ENCODE measurements at regions not wholly inside any gene's neighbourhood (a gene's known extent, or its start where the extent isn't known, plus 50 kb on each side); places are given as distances from the start of the nearest gene placed in this dataset.

DNA sequence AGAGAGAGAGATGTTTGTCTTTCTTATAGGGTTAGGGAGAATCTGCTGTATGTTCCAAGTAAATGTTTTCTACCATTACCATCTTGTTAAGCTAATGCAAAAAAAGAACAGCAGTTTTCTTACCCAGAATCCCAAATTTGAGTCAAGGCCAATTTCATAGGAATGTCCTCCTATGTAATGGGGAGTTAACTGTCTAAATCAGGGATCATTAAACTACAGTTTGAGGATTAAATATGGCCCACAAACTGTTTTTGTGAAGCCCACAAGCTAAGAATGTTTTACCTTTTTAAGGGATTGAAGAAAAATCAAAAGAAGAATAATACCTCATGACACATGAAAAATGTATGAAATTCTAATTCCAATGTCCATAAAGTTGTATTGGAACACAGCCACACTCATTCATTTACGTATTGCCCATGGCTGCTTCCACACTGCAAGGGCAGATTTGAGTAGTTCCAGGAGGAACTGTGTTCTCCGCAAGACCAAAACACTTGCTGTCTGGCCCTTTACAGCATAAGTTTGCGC is 113.2 kb upstream of the SPRY1 start:
- no peak for DNase-seq

DNA sequence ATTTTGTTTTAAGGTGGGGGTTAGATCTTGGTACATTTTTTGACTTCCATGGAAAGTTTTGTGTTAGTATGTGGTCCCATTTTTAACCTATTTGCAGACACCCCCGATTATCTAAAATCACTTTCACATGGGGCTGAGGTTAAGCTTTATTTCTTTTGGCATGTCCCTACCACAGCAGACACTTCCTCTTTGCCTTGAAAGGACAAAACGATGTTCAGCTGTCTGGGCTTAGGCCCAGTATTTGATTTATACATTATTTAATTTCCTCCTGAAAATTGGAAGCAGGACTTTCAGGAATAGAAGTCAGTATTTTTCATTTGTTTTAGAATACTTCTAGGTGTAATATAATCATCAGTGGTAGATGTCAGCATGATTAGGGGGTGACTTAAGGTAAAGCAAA is 112.4 kb upstream of the SPRY1 start:
- DNase-seq, result peak; percentile 48

DNA sequence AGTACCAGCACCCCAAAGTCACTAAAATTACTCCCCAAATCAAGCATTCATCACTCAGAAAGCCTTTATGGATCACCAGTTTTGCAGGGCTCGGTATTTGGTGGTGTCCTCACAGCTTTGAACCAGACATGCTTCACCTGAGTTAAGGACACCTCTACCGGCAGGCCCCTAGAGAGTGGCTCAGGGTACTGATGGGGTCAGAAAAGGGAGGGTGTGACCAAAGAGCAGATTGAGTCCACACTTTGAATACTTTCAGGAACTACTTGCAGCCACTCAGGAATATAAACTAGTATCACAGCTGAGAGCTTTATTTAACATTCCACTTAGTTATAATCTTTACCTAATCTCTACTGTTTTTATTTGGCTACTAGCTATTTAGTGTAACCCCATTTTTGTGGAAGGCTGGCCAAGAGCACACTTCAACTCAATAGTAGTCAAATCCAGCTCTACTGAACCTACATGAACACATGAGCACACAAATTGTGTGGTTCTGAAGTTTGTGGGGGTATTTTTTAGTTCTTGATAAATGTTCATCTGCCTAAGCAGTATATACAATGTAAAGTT is 109.6 kb upstream of the SPRY1 start:
- no peak for DNase-seq

DNA sequence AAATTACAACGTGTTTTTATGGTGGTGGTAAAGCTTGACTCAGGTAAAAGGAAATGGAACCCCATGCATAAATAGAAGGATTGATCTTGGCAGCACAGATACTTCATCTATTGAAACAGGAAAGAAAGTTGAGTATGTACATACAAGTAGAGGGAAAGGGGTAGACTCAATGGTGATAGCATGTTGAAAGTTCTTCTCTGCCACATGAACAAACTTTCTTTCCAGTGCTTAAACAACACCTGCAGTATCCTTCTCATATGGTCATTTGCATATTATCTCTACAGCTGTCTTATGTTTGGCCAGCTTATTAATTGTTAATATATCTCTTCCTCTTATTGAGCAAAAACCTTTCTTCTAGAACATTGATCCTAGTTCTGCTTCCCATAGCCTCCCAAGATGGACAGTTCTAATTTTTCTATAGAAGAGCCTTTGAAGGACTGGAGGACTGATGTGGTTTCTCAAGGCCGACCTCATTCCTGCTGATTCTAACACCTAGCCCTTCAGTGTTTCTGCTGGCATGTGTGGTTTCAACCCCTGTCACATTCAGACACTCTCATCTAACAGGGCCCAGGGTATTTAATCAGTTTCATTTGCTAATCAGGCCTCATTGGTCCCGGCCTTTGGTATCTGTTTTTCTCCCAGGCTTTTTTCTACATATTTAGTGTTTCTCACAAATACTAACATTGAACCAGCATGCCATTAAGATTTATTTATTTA is 108.1 kb upstream of the SPRY1 start:
- no peak for DNase-seq

DNA sequence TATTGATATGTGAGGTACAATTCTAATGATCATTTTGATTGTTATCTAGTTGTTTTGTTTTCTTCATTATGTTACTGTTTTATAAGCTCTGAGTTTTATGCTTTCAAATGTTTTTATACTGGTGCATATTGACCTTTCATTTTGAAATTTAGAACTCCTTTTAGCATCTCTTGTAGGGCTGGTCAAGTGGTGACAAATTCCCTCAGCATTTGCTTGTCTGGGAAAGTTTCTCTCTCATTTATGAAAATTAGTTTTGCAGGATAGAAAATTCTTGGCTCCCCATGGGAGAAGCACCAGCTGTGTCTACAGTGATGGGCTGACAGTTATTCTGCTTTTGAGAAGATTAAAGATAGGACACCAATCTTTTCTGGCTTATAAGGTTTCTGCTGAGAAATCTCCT is 105.3 kb upstream of the SPRY1 start:
- no peak for DNase-seq

DNA sequence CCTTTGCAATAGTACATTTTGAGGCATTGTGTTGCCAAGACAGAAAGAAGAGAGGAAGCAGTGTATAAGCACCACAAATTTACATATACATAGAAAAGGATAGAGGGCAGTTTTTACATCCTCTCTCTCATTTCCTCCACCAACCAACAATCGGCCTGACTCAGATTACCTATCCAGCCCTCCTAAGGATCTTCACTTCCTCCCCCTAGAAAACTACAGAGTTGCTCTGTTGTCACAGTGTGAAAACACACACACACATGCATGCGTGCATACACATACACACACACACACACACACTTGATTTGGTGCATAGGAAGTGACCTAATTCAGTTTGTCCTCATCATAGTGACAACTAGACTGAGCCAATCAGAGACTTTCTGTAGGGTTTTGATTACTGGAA is 98.8 kb upstream of the SPRY1 start:
- no peak for DNase-seq

DNA sequence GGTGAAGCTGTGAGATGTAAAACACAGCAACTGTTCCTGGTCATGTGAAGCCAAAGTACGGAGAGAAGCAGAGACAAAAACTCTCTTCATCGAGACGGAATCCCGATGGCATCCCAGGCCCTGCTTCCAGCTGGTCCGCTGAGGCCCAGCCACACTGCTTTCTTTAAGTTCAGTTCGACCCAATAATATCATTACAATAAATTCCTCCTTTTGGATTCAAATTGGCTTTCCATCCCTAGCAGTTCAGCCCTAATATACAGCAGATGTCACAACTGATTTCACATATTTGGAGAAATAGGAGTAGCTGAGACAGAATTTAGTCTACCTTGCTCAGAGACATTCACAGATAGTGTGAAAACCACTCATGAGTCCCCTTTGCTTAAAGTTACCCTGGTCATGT is 98.3 kb upstream of the SPRY1 start:
- peak; percentile 40 for DNase-seq

DNA sequence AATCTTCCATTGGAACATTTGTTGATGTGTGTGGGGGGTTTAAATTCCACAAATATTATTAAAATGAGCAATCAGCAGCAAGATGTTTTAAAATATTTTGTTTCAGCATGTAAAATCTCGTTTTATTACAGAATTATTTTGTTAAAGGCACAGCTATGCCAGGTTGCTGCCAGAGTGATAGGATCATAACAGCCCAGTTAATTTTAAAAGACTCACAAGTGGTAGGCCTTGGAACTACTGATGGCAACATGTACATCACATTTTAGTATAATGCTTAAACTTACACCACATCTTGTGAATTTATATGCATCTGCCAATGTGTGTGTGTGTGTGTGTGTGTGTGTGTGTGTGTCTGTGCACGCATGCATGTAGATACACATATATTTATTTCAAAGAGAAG is 97.8 kb upstream of the SPRY1 start:
- no peak for DNase-seq

DNA sequence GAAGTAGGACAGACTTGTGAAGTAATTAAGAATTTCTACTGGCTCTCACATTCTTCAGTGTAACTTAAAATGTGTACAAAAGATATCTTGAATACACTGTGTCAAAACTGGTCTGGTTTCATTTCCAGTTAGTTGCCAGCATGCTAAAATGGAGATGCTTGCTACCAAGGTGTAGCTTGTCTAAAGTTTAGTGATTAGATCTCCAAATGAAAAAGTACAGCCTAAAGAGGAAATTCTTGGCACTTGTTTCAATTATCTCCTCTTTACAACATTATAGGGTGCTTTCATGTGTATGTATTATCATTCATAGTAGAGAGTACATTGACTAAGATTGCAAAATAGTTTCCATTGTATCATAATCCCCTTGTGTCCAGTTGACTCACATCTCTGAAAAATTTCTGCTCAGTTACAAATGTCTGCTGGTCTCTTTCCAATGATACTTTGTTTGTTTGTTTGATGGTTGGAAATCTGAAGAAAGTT is 97.3 kb upstream of the SPRY1 start:
- peak; percentile 90 for DNase-seq

DNA sequence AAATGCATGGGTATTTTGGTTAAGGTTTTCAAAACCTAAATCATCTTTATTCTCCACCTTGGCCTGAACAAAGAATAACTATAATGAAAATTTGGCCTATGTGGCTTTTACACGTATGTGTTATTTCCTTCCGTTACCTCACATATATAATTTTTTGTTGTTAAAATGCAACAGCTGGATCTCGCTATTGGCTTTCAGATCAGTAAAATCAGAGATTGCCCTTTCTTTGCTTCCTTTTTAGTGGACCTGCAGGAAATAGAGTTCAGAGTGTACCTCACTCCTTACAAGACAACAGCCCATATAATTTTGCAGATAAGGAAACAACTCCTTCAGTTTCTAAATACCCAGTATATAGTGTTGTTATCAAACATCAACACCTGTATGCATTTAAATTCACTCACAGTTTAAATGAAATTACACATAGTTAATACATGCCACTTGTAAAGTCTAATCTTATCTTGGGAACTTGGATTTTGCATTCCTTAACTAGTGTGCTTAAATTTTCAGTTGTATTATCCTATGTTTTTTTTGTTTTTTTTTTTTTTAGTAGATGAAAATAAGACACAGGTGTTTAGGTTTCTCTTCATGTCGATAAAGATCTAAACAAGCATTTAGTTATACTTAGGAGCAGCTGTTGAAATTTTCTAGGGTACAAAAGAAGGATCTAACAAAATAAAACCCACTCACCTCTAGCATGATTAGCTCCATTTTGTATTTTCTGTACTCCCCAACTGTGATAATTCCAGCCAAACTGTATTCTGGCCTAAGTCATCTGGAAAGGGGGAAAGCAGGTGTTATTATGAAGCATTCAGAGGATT is 96.2 kb upstream of the SPRY1 start:
- no peak for DNase-seq

DNA sequence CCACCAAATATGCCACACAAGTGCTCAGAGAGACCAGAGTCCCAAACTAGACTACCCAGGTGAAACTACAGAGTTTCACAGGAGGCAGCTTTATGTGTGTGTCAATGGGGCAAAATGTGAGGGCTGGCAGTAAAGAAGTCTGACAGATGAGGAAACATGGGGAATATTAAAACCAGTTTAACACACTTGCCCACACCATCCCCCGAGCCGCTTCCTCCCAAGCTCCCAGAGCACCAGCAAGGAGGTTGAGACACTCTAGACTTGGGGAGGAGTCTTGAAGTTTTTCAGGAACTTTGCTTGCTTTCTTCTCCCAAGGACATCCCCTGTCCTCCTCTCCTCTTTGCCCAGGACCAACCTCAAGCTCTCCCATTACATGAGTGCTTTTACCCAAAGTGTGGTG is 94.7 kb upstream of the SPRY1 start:
- DNase-seq, result no peak

DNA sequence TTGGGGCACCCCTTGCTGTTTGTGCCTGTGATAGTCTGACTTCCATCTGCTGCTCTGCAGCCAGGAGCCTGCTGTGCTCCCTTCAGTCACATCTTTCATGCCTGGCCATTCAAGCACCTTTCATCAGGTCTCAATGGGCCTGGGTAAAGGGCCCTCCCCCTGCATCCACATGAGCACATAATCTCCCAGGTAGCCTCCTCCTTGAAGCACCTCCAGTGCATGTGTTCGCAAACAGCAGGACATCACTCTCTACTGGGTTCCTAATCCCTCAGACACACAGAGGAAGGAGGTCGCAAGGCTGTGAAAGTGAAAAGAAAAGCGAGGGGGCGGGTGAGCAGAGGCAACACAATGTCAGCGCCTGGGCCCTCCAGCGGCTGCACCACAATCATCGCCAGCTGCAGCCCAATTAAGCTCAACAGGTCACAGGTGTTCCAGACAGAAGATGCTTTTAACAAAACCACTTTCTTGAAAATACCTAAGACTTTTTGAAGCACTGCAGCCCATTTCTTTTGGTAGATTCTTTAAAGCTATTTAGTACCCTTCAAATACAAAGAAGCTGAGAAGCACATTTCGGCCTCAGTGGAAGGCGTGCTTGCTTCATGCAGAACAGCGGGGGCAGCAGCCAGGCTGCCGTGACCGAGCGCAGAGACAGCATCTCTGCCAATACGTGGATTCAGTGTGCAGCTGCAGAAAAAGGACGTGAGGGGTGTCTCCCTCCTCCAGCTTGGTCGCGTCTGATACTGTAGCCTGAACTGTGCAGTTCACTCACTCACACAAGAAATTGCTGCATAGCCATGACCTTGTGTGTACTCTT is 92.2 kb upstream of the SPRY1 start:
- peak; percentile 5 for DNase-seq

DNA sequence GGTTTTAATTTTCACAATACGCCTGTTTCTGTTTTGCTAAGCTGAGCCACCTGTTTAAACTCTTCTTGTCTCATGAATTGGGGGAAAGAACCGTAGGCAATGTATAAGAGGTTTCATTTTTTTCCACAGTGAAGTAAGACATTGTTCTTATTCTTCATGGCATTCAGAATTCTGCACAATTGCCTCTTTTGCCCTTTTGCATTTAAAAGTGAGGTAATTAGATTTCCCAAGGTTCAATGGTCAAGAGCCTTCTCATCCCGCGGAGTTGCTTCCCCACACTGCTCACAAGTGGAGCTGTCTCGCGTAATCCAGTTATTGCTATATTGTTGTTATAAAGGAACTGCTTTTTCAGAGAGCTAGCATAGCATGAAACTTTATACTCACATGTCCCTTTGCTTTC is 90.9 kb upstream of the SPRY1 start:
- no peak for DNase-seq

DNA sequence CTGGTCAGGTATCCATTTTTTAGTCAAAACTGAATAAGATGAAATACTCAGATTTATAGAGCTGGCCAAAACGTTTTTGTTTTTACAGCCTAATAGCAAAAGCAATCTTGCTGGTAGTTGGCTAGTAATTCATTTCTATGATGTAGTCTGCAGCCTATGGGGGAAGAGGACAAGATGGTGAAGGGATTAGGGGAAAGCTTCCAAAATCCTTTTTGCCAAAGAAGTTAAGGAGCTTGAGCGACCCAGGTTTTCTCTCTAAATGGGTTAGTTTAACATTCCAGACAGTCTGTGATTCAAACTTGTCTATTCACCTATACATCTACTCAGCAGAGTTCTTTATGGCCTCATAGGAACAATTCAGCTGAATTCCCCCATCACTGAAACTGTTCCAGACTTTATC is 89.8 kb upstream of the SPRY1 start:
- no peak for DNase-seq

DNA sequence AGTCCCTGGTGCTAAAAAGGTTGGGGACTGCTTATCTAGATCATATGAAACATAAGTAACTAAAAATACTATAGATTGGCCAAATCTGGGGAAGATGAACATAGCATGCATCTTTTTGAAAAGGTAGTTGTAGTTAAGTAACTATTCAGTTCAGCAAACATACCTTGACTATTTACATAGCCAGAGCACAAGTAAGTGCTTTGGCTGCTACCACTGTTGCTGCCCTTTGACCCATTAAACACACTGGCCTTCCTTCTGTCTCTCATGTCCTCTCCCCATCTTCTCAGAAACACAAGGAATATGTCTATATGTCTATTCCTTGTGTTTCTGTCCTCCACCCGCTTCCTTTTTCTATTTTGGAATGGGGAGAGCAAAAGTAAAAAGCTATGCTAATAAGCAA is 87.9 kb upstream of the SPRY1 start:
- no peak for DNase-seq

DNA sequence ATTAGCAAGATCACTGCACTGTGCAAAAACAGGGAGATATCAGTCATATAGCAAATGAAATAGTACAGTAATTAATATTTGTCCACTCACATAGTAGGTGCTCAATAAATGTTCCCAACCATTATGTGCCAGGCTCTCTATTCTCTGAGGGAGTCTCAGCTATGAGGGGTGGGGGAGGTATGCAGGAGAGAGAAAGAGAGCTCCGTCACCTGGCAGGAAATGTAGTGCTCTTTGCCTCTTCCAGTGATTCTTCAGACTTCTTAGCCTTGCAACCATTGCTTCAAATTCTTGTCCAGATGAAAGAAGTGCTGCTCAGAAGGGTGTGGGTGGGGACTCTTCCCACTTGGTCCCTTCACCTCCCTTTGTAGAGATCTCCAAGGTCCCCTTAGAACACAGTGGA is 84.5 kb upstream of the SPRY1 start:
- no peak for DNase-seq

DNA sequence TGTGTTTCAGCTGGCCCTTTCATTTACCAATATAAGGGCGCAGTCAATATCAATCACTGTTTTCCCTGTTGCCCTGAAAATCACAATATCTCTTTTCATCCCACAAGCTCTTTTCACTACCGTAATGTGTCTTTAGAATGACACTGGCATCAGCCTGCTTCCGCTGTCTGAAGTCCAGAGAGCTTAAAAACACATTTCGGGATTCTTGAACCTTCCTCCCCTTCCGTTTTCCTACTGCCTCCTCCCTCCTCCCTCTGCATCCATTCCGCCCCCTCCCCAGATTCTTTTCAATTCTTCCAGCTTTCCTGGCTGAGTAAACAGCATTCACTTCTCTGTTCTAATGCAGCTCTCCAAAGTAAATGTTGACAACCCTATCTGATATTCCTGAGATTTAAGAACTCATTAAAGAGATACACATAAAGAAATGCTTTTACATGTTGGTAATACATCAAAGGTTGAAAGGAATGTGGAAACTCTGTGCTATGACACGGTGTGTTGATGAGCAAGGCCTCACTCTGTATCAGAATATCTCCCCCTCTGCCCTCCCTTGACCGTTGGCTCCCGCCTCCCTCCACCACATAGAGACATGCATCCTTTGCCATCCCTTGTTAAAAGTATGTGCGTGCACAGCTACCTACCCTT is 83.5 kb upstream of the SPRY1 start:
- no peak for DNase-seq

DNA sequence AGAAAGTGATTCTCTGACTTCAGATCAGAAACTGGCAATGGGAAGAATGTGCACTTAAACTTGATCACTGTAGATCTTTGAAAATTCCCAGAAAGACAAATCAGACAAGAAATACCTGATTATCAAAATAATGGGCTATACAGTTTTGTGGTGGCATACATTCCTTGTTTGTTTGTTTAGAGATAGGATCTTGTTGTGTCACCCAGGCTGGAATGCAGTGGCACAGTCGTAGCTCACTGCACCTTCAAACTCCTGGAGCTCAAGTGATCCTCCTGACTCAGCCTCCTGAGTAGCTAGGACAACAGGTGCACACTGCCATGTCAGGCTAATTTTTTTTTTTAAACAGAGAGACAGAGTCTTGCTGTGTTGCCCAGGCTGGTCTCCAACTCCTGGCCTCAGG is 81.0 kb upstream of the SPRY1 start:
- no peak for DNase-seq

DNA sequence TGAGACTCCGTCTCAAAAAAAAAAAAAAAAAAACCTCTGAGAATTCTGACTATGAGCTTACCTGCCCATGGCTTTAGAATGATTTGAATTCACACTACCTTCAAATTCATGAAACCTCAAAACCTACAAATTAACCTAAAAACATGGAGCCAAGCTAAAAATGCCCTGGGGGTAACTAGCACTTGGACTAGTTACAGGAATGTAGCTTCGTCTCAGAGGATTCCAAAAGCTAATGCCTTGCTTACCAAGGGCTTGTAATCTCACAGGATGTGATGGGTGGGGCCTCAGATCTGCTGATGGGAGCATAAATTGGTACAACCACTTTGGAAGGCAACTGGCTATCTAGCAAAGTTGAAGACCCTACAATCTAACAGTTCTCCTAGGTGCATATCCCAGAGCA is 79.4 kb upstream of the SPRY1 start:
- DNase-seq, result no peak

DNA sequence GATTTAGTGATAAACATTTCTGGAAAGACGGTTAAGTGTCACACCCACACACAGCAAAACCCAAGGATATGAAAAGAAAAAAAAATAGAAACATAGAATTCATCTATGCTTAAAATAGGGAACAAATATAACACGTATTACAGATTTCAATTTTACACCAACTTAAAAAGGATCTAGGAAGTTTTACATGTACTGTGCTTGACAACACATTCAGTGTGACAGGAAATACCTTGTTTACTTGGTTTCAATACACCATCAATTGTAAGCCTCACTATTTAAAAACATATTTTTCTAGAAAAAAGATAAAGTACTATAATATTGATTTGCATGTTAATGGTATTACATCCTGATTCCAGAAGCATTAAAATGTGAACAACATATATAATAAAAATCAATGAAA is 77.0 kb upstream of the SPRY1 start:
- DNase-seq, result no peak

DNA sequence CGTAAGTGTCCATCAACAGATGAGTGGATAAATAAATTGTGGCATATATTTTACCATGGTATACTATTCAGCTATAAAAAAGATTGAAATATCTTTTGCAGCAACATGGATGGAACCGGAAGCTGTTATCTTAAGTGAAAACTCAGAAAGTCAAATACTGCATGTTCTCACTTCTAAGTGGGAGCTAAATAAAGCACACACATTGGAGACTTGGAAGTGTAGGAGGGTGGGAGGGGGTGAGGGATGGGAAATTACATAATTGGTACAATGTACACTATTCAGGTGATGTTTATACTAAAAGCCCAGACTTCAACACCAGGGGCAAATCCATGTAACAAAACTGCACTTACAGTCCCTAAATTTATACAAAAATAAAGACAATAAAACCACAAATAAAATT is 72.6 kb upstream of the SPRY1 start:
- DNase-seq, result no peak

DNA sequence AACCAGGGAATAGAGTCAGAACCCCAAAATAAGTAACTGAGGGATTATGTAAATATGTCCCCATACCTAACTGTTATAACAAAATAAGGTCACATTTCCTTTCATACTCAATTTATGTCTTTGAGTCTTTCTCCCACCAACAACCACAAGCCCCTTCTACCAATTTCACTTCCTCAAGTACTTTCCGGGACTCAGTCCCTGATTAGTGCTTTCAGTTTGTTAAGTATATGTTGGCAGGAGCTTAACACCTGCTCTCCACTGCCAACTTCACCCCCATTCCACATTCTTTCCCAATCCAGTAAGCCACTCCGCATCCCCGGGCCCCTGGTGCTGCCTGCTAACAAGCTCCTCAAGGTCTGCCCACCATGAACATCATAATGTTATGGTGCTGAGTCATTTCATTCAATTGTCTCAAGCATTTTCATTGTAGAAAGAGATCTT is 71.3 kb upstream of the SPRY1 start:
- DNase-seq, result no peak

Data from skin of body (tissue), 1 donor.